Cardiac fibroblast (primary cell): ENCODE measurements at regions not wholly inside any gene's neighbourhood (a gene's known extent, or its start where the extent isn't known, plus 50 kb on each side); places are given as distances from the start of the nearest gene placed in this dataset.

Experiments
- DNase-seq, 2 donors: peaks; one replicate each; pipeline versions ENCODE4 v3.0.0 to v3.0.0-alpha.2; 2010; ENCODE audit warnings: low read depth in 2 of 2
- H3K4me3 ChIP-seq, 2 donors: replicated peaks in 1 of 2; 1 replicate in 1 of 2; 2 replicates in 1 of 2; pipeline ENCODE4 v1.5.1; 2011; ENCODE audit warnings: low read depth in 2 of 2, low read length in 2 of 2, mild to moderate bottlenecking in 2 of 2, moderate library complexity in 1 of 2
- TF ChIP-seq, protein P1 (sequence below): IDR thresholded peaks from one replicate; pipeline ENCODE4 v1.5.1; 2011; ENCODE audit warnings: low read depth, mild to moderate bottlenecking, low read length, inconsistent platforms

DNA sequence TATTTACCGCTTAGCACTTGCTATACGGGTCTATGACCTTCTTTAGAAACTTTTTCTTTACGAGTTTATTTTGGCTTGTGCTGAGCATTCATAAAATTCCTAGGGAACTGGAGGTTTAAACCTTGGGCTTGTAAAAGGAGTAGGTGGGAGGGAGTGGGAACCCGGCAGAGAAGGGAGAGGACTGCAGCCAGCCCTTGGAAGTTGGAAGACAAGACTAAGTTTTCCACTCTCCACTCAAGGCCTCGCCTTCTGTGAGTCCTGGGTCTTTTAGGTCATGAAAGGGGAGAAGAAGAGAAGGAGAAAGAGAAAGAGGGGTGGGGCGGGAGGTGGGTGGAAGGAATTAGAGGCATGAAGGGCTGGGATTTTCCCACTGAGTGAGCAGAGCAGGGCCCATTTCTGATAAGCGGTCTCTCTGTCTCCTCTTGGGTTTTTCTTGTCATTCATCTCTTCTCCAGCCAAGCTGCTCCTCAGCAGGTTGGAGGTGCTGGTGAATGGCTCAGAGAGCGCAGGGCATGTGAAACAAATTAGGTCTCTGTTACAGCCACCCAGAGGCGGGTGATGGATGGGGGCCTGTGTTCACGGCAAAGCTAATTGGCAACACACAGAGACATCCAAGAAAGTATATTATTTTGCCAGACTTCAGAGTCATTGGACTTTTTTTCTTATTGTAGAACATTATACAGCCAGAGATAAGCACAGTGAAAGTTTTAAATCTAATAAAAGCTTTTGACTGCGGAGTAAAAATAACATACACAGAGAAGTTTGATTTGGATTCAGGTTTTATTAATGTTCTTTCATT lies 247.3 kb downstream of the FOXD2 start:
- no peak for DNase-seq
- H3K4me3 ChIP-seq: no peak overlapping the region
- TF ChIP-seq, protein P1, sequence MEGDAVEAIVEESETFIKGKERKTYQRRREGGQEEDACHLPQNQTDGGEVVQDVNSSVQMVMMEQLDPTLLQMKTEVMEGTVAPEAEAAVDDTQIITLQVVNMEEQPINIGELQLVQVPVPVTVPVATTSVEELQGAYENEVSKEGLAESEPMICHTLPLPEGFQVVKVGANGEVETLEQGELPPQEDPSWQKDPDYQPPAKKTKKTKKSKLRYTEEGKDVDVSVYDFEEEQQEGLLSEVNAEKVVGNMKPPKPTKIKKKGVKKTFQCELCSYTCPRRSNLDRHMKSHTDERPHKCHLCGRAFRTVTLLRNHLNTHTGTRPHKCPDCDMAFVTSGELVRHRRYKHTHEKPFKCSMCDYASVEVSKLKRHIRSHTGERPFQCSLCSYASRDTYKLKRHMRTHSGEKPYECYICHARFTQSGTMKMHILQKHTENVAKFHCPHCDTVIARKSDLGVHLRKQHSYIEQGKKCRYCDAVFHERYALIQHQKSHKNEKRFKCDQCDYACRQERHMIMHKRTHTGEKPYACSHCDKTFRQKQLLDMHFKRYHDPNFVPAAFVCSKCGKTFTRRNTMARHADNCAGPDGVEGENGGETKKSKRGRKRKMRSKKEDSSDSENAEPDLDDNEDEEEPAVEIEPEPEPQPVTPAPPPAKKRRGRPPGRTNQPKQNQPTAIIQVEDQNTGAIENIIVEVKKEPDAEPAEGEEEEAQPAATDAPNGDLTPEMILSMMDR: no peak

DNA sequence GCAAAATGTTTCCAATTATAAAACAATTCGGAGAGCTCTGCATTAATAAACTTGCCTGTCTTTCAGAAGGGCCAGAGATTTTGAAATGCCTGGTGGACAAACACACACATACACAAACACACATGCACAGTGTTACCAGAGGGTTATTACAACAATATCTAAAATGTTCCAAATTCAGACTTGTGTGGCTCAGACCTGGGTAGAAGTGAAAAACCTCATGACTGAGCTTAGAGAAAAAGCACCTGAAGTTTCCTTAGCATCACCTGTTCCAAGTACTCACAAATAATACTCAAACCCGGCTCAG lies 247.9 kb downstream of the FOXD2 start:
- no peak overlapping the region for H3K4me3 ChIP-seq
- no peak for DNase-seq
- TF ChIP-seq, protein P1: no peak

DNA sequence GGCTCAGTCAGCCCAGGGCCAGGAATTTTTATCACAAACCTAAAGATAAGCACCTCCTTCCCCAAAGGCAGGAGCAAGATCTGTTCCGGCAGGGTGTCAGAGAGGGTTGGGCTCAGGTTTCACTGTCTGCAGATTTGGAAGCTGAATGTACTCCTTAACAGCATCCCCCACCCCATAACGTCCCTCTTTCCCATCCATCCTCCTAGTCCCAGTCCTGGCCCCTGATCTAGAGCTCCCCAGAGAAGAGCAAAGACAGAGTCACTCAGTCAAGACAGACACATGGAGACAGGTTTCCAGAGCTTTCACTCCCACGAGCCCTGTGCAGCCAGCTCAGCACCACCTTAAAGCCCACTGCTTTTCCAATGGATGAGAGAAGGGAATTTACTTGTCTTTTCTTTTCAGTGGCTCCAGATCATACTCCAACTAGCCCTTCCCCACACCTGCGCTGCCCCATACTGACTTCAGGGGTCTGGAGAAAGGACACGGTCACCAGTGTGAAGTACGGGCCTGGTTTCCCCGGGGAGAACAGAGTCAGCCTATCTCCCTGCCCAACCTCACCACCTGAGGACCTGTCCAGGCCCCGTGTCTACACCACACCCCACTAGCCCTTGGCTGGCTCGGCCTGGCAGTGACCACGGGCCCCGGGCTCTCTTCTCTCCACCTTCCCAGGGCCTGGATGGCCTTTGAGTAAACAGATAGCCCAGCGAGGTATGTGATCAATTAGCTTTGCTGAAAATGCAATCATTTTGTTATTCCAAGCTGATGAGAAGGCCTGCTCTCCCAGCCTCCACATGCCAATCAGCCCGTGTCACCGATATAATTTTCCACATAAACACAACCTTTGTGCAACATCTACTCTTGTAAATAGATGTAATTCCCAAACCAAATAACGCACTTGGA lies 249.1 kb downstream of the FOXD2 start:
- TF ChIP-seq, protein P1: no peak
- no peak overlapping the region for H3K4me3 ChIP-seq
- no peak for DNase-seq

DNA sequence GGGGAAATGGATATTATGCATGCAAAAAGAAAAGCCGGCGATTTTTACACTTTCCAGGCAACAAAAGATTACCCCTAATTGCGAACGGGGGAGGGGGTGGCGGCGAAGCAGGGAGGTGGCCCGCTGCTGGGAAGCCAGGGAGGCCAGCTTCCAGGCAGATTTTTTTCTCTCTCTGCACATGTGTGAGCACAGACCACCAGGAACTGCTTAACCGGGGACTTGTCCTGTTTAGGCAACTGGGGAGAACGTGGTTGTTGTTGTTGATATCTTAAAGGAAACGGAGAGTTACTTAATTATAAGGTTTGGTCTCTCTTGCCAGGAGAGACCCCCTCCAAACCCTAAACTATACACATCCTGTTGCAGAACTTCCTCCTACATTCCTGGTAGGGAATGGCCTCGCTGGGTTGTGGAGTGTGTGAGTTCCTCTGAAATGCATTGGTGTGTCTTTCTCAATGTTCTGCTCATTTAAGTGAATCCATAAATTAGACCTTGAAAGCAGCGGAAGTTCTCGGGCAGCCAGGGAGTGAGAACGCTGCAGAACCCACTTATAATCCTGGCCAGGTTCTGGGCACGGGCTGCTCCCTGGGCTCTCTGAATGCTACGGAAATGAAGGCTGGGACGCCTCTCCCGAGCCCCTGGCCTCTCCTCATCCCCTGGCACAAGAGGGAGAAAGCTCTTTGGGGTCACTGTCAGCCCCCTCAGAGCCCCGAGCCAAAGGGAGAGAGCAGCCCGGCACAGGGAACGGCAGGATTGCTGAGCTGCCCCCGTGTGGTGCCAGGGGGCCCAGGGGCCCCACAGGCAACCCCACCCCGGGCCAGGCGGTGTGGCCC lies 250.0 kb downstream of the FOXD2 start:
- TF ChIP-seq, protein P1: no peak
- H3K4me3 ChIP-seq: no peak overlapping the region
- DNase-seq: no peak

DNA sequence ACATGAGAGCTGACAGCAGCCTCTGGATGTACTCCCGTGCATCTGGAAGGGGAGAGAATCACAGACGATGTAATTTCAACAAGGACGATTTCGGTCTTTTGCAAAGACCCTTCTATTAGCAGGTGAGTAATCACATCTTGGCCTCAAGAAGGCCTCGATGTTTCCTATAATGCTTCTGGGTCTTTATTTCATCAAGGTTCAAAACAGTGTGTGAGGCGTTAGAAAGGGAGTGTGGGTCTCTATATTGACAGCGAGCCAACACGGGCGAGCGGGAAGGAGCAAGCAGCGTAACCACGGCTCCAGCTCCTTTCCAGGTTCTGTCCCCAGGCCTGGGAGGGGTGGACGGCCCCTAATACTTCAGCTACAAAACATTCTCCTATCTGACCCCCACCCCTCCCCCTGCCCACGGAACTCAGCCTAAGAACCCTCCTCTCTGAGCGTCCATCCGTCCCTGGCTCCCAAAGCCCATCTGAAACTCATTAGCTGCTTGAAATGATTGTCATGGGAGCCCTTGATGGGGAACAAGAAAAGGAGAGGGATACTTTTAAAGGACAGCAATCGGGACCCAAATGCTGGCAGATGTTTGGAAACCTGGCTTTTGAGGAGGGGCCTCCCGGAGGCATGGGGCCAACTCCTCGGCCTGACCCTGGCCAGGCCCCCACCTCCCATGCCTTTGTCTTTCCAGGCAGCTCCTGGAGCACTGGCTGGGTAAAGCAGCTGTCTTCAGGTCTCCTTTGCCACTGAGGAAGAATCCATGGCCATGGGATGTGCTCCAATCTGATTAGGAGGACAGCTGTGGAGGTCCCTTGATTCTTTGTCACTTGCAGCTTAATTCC lies 250.8 kb downstream of the FOXD2 start:
- no peak for DNase-seq
- TF ChIP-seq, protein P1: no peak
- no peak overlapping the region for H3K4me3 ChIP-seq

DNA sequence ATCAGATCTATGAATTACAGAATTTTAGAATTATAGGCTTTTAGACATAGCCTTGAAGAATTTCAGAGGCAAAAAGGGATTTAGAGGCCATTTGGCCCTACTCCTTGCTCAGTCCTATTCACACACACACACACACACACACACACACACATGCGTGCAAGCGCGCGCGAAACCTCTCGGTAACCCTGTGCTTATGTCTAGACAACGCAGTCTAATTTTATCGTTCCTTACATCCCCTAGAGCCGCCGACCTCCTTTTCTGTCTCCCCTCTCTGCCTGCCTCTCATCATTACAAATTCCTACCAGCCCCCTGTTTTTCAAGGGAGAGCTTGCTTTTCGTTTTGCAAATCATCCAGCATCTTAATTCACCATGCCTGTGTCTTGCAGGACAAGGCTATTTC lies 252.1 kb downstream of the FOXD2 start:
- TF ChIP-seq, protein P1: no peak
- H3K4me3 ChIP-seq: no peak overlapping the region
- no peak for DNase-seq
